HEK293T (cell line): ENCODE measurements at regions not wholly inside any gene's neighbourhood (a gene's known extent, or its start where the extent isn't known, plus 50 kb on each side); places are given as distances from the start of the nearest gene placed in this dataset.

Source experiments
- CTCF ChIA-PET: fragments of 350-600 bp; formaldehyde crosslinking; extraction: SDS; loops from one replicate; lab custom pipeline; 2021; ENCODE audit warnings: antibody characterized with exemption, inconsistent platforms; lab: Yijun Ruan, JAX
- POLR2A ChIA-PET: fragments of 350-600 bp; formaldehyde crosslinking; extraction: SDS; loops from one replicate; lab custom pipeline; 2020; ENCODE audit warnings: antibody characterized with exemption, inconsistent platforms; lab: Yijun Ruan, JAX
- DNase-seq: peaks from one replicate; pipeline ENCODE4 v3.0.0; 2012; ENCODE audit warnings: mixed read lengths; ENCODE audit errors: extremely low spot score
- ARNT ChIP-seq: fragments of 450-650 bp; IDR thresholded peaks from 2 replicates; pipeline ENCODE4 v1.6.1; 2017; ENCODE audit warnings: mild to moderate bottlenecking
- BHLHE40 ChIP-seq: fragments of 450-650 bp; IDR thresholded peaks from 2 replicates; pipeline ENCODE4 v1.6.1; 2016; ENCODE audit warnings: mild to moderate bottlenecking, moderate library complexity, borderline replicate concordance
- CTBP1 ChIP-seq: fragments of 450-650 bp; IDR thresholded peaks from 2 replicates; pipeline ENCODE4 v1.6.1; 2016; ENCODE audit warnings: borderline replicate concordance
- ELF4 ChIP-seq: fragments of 450-650 bp; IDR thresholded peaks from 2 replicates; pipeline ENCODE4 v1.6.1; 2017; ENCODE audit warnings: antibody characterized with exemption
- FOXA1 ChIP-seq: fragments of 450-650 bp; IDR thresholded peaks from 2 replicates; pipeline ENCODE4 v1.6.1; 2016; ENCODE audit warnings: mild to moderate bottlenecking
- FOXK2 ChIP-seq: fragments of 450-650 bp; IDR thresholded peaks from 2 replicates; pipeline ENCODE4 v1.6.1; 2016; ENCODE audit warnings: mild to moderate bottlenecking
- FOXM1 ChIP-seq: fragments of 450-650 bp; IDR thresholded peaks from 2 replicates; pipeline ENCODE4 v1.6.1; 2017; ENCODE audit warnings: mild to moderate bottlenecking, borderline replicate concordance
- HDGF ChIP-seq: fragments of 450-650 bp; IDR thresholded peaks from 2 replicates; pipeline ENCODE4 v1.6.1; 2017; ENCODE audit warnings: antibody characterized with exemption, borderline replicate concordance
- L3MBTL2 ChIP-seq: fragments of 450-650 bp; conservative IDR thresholded peaks from 2 replicates; pipeline ENCODE4 v1.6.1; 2016; ENCODE audit warnings: mild to moderate bottlenecking
- LEF1 ChIP-seq: fragments of 450-650 bp; IDR thresholded peaks from 2 replicates; pipeline ENCODE4 v1.6.1; 2017; ENCODE audit warnings: mild to moderate bottlenecking, borderline replicate concordance
- NFRKB ChIP-seq: fragments of 450-650 bp; IDR thresholded peaks from 2 replicates; pipeline ENCODE4 v1.6.1; 2016; ENCODE audit warnings: mild to moderate bottlenecking, moderate library complexity
- PKNOX1 ChIP-seq: fragments of 450-650 bp; IDR thresholded peaks from 2 replicates; pipeline ENCODE4 v1.6.1; 2016
- SP1 ChIP-seq: fragments of 450-650 bp; IDR thresholded peaks from 2 replicates; pipeline ENCODE4 v1.6.1; 2017
- SUZ12 ChIP-seq: fragments of 450-650 bp; IDR thresholded peaks from 2 replicates; pipeline ENCODE4 v1.6.1; 2016; ENCODE audit warnings: mild to moderate bottlenecking
- TARDBP ChIP-seq: fragments of 450-650 bp; IDR thresholded peaks from 2 replicates; pipeline ENCODE4 v1.6.1; 2016
- ZNF384 ChIP-seq: fragments of 450-650 bp; IDR thresholded peaks from 2 replicates; pipeline ENCODE4 v1.6.1; 2016

DNA sequence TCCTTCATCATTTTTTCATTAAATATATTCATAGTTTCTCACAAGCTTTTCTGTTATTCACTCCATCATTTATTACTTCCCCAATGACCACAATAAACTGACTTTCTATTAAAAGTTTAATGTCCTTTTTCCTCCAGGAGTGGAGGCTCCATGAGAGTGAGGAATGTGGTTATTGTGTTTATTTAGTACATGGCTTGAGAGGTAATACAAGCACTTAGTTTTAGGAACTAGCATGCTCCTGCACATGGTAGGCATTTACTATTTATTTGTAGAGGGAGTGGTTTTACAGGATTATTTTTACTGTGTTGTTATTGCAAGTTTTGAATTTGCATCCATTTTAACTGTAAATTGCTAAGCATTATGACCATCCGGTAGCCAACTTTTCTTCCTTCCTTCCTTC lies 412.9 kb upstream of the SUCLG2 start:
- DNase-seq: no peak
- ChIA-PET CTCF (no interaction called here), POLR2A (no interaction called here)
- TF ChIP-seq ELF4: no peak
- TF ChIP-seq SP1: no peak
- TF ChIP-seq ZNF384: no peak
- TF ChIP-seq ARNT: no peak
- TF ChIP-seq LEF1: no peak
- TF ChIP-seq FOXK2: no peak
- no peak for TF ChIP-seq FOXA1
- no peak for TF ChIP-seq TARDBP
- no peak for TF ChIP-seq CTBP1
- TF ChIP-seq NFRKB: no peak
- TF ChIP-seq BHLHE40: no peak
- TF ChIP-seq SUZ12: no peak
- TF ChIP-seq L3MBTL2: no peak
- TF ChIP-seq PKNOX1: no peak
- TF ChIP-seq FOXM1: no peak
- no peak for TF ChIP-seq HDGF

GRCh38 chr3:68062926-68063325 lies 408.5 kb upstream of the SUCLG2 start:
- DNase-seq: no peak
- TF ChIP-seq FOXM1 (no peak), CTBP1 (no peak), LEF1 (no peak), BHLHE40 (no peak), SUZ12 (no peak), PKNOX1 (no peak), ZNF384 (no peak), TARDBP (no peak), L3MBTL2 (no peak), HDGF (no peak), FOXA1 (no peak), FOXK2 (no peak), NFRKB (no peak), ARNT (no peak), SP1 (no peak), ELF4 (no peak)
- ChIA-PET POLR2A (no interaction called here), CTCF (no interaction called here)

GRCh38 chr3:68060910-68061309 lies 406.5 kb upstream of the SUCLG2 start:
- no peak for TF ChIP-seq PKNOX1
- TF ChIP-seq L3MBTL2: no peak
- TF ChIP-seq FOXK2: no peak
- no peak for TF ChIP-seq SP1
- no peak for TF ChIP-seq SUZ12
- no peak for TF ChIP-seq FOXA1
- TF ChIP-seq LEF1: no peak
- TF ChIP-seq HDGF: no peak
- no peak for DNase-seq
- ChIA-PET CTCF (no interaction called here), POLR2A (no interaction called here)

DNA sequence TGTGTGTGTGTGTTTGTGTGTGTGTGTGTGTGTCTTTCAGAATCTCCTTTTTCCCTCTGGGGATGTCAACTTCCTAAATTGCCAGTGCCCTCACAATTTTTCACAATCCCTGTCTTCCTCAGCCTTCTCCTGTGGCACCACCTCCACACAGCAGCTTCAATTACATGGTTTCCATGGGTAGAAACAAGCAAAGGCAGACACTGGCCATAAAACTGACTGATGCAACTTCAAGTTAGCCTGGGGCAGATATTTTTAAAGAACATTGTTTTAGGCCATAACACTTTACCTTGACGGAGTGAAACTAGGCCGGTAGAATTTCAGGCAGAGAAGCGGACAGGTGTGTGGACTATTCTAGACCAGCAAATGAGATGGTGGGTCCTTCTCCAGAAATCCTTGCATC lies 405.8 kb upstream of the SUCLG2 start:
- TF ChIP-seq SP1 (no peak), LEF1 (no peak), PKNOX1 (no peak), SUZ12 (no peak), CTBP1 (no peak), L3MBTL2 (no peak), BHLHE40 (no peak), ELF4 (no peak), FOXK2 (no peak), ZNF384 (no peak), ARNT (no peak), FOXM1 (no peak), NFRKB (no peak), HDGF (no peak), TARDBP (no peak), FOXA1 (no peak)
- CTCF ChIA-PET: no interaction called here
- DNase-seq: no peak
- POLR2A ChIA-PET: no interaction called here

DNA sequence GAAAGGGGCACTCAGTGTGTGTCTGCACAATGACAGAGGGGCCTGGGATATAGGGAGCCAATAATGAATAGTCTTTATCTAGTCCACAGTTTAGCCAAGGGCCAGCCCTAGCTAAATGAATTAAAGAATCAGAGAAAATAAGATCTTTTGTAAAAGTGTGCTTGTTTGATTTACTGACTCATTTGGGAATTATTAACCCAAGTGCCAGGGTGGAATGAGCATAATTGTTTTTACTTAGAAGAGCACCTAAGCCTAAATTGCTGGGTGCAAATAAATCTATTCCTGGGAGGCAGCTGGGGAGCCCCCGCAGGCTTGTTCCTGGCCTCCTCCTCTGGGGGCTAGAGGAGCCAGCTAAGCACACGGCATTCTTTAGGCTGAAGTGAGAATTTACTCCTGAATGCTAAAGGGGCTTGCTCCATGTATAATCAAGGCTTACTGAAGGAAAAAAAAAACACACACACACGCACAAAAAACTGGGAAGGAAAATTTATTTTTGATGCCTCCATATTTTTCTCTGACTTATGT lies 405.3 kb upstream of the SUCLG2 start:
- TF ChIP-seq HDGF (no peak), CTBP1 (no peak), SUZ12 (no peak), ARNT (no peak), NFRKB (no peak), TARDBP (no peak), FOXM1 (no peak), ZNF384 (no peak), PKNOX1 (no peak), FOXA1 (no peak), L3MBTL2 (no peak), LEF1 (no peak), FOXK2 (no peak), SP1 (no peak), BHLHE40 (no peak), ELF4 (no peak)
- ChIA-PET POLR2A (no interaction called here), CTCF (no interaction called here)
- DNase-seq: no peak
